Retina (tissue), 1 donor: ENCODE measurements at regions not wholly inside any gene's neighbourhood (a gene's known extent, or its start where the extent isn't known, plus 50 kb on each side); places are given as distances from the start of the nearest gene placed in this dataset.
A peak's percentile ranks its signal among the peaks of the same experiment; 100 is the strongest.

Experiments used
- DNase-seq: peaks from one replicate; pipeline ENCODE4 v3.0.0-alpha.2; 2016

DNA sequence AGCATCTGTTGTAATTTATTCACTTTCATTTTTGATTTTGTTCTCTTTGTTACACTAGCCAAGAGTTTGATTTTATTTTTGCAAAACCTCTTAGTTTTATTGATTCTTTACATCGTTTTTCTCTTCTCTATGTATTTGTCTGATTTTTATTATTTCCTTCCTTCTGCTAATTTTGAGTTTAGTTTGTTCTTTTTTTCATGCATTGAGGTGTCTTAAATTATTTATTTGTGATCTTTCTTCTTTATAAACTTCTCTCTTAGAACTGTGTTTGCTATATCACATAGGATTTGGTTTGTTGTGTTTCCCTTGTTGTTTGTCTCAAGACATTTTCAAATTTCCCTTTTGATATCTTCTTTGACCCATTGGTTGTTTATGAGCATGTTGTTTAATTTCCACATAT, 51.7 kb upstream of the NFKBIA start:
- no peak for DNase-seq

DNA sequence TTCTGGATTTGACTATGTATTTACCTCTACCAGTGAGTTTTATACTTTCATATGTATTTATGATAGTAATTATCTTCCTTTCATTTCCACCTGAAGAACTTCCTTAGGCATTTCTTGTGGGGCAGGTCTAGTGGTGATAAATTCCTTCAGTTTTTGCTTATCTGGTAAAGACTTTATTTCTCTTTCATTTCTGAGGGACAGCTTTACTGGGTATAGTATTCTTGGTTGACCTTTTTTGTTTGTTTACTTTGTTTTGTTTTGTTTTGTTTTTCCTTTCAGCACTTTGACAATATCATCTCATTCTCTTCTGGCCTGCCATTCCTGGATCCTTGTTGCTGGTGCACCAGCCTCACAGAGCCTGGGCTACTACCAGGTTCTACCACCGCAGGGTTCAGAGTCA, 53.9 kb upstream of the NFKBIA start:
- DNase-seq: no peak

DNA sequence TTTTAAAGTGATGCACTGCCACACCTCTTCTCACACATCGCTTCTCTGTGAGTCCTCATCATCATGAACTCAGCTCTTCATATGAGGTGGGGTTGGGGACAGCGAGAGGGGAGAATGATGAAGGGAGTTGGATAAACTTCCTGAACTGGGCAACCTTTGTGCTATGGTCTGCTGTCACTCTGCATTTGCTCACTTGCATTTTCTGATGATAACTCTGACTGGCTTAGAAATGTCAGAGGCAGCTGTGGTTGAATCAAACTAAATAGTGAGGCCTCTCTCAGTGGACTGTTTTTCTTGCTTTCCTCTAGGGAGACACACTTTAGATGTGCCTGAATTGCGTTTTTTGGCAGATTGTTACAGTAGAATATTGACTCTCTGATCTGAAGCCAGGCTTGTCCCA, 55.2 kb upstream of the NFKBIA start:
- DNase-seq: peak; percentile 63

DNA sequence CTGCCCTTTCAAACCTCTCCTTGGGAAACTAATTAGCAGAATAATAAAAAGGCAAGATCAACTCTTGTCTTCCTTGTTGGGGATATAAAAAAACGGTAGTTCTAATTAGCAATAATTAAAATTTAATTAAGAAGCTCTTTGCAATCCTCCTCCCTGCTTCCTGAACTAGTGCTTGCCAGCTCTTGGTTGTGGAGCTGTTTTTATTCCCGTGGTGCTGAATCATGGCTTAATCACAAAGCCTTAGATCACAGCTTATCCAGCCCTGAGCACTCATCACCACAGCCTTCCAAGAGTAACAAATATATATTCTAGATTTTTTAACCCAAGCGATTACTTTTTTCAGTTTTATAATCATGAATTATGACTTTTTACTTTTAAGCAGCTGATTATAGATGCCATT, 63.2 kb upstream of the INSM2 start:
- peak; percentile 62 for DNase-seq

DNA sequence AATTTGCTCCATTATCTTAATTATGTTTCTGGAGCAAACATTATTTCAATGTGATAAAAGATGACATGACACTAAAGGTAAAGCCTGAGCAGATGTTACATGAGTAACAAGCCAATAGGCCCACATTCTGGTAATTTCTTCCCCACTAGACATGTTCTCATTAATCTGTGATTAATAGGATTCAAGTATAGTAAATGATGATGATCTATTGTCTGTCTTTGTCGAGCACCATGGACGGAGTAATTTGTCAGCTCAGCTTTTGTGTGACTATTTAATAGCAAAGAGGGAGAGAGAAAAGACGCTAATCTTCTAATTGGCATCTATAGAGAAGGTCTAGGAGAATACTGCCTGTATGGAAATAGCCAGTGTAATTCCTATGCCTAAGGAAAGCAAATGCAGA, 62.2 kb upstream of the INSM2 start:
- DNase-seq: peak; percentile 35

DNA sequence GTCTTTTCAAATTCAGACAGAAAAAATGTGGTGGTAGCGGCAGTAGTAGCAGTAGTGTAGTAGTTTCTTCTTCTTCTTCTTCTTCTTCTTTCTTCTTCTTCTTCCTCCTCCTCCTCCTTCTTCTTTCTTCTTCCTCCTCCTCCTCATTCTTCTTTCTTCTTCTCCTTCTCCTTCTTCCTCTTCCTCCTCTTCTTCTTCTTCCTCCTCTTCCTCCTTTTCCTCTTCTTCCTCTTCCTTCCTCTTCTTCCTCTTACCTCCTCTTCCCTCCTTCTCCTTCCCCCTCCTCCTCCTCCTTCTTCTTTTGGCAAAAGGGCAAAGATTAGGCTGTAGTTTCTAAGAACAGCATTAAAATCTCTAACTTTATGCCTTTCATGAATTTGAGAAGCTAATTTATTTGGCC, 59.6 kb upstream of the INSM2 start:
- DNase-seq: no peak

DNA sequence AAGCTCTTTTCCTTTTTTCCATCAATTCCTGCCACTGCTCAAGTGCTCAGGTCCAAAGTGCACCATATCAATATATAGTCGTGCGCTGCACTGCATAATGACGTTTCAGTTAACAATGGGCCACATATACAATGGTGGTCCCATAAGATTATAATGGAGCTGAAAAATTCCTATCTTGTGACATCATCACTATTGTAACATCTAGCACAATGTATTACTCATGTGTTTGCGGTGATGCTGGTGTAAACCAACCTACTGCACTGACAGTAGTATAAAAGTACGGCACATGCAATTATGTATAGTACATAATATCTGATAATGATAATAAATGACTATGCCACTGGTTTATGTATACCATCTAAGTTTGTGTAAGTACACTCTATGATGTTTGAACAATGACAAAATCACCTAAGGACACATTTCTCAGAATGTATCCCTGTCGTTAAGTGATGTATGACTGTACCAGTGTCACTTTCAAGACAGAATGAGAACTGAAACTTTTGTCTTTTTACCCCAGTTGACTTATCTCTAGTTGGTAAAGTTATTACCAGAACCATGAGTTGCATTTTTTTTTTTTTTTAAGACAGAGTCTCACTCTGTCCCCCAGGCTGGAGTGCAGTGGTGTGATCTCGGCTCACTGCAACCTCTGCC, 53.7 kb upstream of the INSM2 start:
- no peak for DNase-seq

DNA sequence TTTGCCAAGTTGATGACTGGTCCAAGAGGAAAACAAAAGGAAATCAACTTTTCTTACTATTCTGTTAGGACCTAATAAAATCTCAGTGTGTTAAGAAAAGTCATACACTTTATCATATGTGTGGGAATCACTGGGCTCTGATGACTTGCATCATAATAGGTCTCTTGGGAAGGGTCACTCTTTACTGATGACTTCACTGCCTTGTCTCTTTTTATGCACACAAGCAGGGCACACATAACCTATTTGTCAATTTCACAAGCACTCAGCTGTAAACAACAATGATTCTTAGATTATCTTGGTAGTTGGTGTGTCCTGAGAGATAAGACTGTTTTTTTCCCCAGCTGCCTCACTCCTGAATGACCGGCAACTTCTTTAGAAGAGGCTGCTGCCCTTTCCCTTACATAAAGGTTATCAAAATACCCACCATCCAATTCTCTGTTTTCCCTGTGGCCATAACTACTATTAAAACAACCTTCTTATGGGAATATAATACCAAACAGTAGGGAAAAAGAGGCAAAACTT, 50.9 kb upstream of the INSM2 start:
- DNase-seq: no peak
